ENCODE measurements at regions not wholly inside any gene's neighbourhood (a gene's known extent, or its start where the extent isn't known, plus 50 kb on each side); places are given as distances from the start of the nearest gene placed in this dataset.

DNA sequence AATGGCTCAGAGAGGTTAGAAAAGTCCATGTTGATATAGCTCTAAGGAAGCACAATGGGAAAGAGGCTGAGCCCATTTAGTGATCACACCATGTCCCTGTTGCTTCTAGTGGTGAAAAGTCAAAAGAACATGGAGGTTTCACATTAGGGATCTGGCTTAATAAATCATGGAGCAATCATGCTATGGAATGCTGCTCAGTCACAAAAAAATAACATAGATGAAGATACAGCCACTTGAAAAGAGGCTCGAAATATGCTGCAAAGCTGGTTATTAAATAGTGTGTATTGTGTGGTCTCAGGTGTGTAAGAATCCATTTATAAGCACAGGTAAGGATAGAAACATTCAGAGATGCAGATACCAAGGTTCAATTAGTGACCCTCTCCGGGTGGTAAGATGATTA is 63.6 kb upstream of the CPO start:
- Mint-ChIP-seq H3K27me3 (ENCODE audit: unreplicated experiment) (no peaks in the 10 kb centered on the region), H3K4me3 (ENCODE audit: unreplicated experiment) (no peak overlapping the region), H3K36me3 (ENCODE audit: unreplicated experiment) (no peaks in the 10 kb centered on the region), H3K4me1 (ENCODE audit: low read depth, unreplicated experiment) (peaks cover 2% of the 10 kb centered on the region), H3K9me3 (ENCODE audit: unreplicated experiment) (no peaks in the 10 kb centered on the region), H3K27ac (ENCODE audit: unreplicated experiment) (no peak overlapping the region)
- TF ChIP-seq, protein P1, sequence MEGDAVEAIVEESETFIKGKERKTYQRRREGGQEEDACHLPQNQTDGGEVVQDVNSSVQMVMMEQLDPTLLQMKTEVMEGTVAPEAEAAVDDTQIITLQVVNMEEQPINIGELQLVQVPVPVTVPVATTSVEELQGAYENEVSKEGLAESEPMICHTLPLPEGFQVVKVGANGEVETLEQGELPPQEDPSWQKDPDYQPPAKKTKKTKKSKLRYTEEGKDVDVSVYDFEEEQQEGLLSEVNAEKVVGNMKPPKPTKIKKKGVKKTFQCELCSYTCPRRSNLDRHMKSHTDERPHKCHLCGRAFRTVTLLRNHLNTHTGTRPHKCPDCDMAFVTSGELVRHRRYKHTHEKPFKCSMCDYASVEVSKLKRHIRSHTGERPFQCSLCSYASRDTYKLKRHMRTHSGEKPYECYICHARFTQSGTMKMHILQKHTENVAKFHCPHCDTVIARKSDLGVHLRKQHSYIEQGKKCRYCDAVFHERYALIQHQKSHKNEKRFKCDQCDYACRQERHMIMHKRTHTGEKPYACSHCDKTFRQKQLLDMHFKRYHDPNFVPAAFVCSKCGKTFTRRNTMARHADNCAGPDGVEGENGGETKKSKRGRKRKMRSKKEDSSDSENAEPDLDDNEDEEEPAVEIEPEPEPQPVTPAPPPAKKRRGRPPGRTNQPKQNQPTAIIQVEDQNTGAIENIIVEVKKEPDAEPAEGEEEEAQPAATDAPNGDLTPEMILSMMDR (IDR thresholded peaks at IDR 0.05; ENCODE audit: partially characterized antibody, unreplicated experiment): no peak
- no peak for DNase-seq

DNA sequence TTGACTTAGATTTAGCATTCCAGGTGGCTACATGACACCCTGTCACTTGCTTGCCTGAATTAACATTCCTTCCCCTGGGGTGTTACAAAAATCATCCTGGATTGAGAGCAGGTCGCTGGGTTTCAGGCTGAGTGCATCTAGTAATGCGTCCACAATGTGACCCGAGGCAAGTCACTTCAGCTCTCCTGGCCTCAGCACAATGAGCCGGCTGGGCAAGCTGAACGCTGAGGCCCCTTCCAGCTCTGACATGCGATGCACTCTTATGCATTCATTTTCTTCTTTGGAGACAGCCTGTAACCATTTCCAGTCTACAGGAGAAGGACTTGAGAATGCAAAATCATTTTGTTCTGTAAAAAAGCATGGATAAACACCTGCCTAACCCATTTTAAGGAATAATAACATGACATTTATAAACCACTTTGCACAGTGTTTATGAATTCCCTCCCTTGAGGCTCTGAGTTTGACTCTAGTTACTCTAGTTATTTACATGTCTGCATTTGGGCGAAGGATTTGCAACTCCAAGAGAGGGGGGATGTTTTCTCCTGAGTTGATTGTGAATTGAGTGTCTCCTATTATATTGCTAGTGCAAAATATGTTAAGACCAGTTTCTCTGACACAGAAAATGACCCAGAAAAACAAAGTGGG is 63.0 kb upstream of the CPO start:
- peaks cover 2% of the 10 kb centered on the region for H3K4me1 Mint-ChIP-seq (ENCODE audit: low read depth, unreplicated experiment)
- H3K36me3 Mint-ChIP-seq (ENCODE audit: unreplicated experiment): no peaks in the 10 kb centered on the region
- no peaks in the 10 kb centered on the region for H3K27me3 Mint-ChIP-seq (ENCODE audit: unreplicated experiment)
- H3K27ac Mint-ChIP-seq (ENCODE audit: unreplicated experiment): no peak overlapping the region
- TF ChIP-seq, protein P1 (IDR thresholded peaks at IDR 0.05; ENCODE audit: partially characterized antibody, unreplicated experiment): no peak
- H3K4me3 Mint-ChIP-seq (ENCODE audit: unreplicated experiment): no peak overlapping the region
- DNase-seq: peak; percentile 43
- no peaks in the 10 kb centered on the region for H3K9me3 Mint-ChIP-seq (ENCODE audit: unreplicated experiment)

DNA sequence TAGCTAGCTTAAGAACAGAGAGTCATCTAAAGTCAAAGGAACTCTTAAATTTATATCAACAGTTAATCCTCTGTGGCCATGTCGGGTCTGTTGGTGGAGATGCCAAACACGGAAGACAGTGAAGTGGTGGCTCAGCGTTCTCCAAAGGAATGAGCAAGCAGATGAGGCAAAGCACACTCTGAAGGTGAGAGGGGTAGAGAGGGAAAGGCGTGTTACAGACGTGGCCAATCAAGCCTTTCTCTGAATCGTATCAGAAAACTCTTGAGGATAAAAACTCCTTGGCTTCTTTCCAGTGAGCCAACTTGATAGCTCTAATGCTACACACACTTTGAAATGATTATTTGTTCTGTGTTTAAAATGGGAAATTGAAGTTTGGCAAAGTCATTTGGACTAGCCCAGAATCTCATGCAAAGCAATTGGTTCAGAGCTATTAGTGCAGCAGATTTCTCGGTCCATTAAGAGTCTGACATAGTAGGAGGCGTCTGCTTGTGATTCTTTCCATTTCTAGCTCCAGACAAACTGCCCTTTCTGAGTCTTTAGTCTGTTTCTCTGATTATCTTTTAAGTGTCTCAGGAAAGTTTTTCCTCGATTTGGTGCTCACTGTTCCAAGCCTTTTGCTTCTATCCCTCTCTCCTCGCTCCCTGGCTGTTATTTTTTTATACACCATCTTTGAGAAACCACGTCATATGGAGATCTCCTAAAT is 57.5 kb upstream of the CPO start:
- H3K4me1 Mint-ChIP-seq (ENCODE audit: low read depth, unreplicated experiment): no peaks in the 10 kb centered on the region
- DNase-seq: no peak
- no peaks in the 10 kb centered on the region for H3K27me3 Mint-ChIP-seq (ENCODE audit: unreplicated experiment)
- no peak overlapping the region for H3K4me3 Mint-ChIP-seq (ENCODE audit: unreplicated experiment)
- no peaks in the 10 kb centered on the region for H3K9me3 Mint-ChIP-seq (ENCODE audit: unreplicated experiment)
- TF ChIP-seq, protein P1 (IDR thresholded peaks at IDR 0.05; ENCODE audit: partially characterized antibody, unreplicated experiment): no peak
- no peak overlapping the region for H3K27ac Mint-ChIP-seq (ENCODE audit: unreplicated experiment)
- H3K36me3 Mint-ChIP-seq (ENCODE audit: unreplicated experiment): no peaks in the 10 kb centered on the region

DNA sequence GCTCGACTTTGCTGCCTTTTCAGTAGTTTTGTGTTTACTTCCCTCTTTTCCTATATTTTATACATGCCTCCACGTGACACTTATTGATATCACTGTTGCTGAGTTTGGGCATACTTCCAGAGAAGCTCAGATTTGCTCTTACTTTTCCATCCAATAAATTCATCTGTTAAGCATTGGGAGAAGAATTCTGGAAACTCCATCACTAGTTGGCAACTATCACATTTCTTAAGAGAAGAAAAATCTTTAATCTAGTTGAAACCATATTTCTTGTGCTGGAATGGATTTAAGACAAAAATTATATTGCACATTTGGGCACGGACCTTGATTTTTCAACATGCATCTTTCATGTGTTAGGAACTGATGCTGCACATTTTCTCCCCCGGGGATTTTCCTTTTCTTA is 52.6 kb upstream of the CPO start:
- no peaks in the 10 kb centered on the region for H3K27me3 Mint-ChIP-seq (ENCODE audit: unreplicated experiment)
- TF ChIP-seq, protein P1 (IDR thresholded peaks at IDR 0.05; ENCODE audit: partially characterized antibody, unreplicated experiment): no peak
- H3K36me3 Mint-ChIP-seq (ENCODE audit: unreplicated experiment): no peaks in the 10 kb centered on the region
- H3K4me3 Mint-ChIP-seq (ENCODE audit: unreplicated experiment): no peak overlapping the region
- H3K4me1 Mint-ChIP-seq (ENCODE audit: low read depth, unreplicated experiment): no peaks in the 10 kb centered on the region
- H3K9me3 Mint-ChIP-seq (ENCODE audit: unreplicated experiment): no peaks in the 10 kb centered on the region
- no peak for DNase-seq
- no peak overlapping the region for H3K27ac Mint-ChIP-seq (ENCODE audit: unreplicated experiment)

GRCh38 chr2:206887745-206888144 is 51.6 kb upstream of the CPO start:
- no peak overlapping the region for H3K27ac Mint-ChIP-seq (ENCODE audit: unreplicated experiment)
- H3K36me3 Mint-ChIP-seq (ENCODE audit: unreplicated experiment): no peaks in the 10 kb centered on the region
- no peaks in the 10 kb centered on the region for H3K4me1 Mint-ChIP-seq (ENCODE audit: low read depth, unreplicated experiment)
- no peaks in the 10 kb centered on the region for H3K27me3 Mint-ChIP-seq (ENCODE audit: unreplicated experiment)
- H3K9me3 Mint-ChIP-seq (ENCODE audit: unreplicated experiment): no peaks in the 10 kb centered on the region
- TF ChIP-seq, protein P1 (IDR thresholded peaks at IDR 0.05; ENCODE audit: partially characterized antibody, unreplicated experiment): no peak
- H3K4me3 Mint-ChIP-seq (ENCODE audit: unreplicated experiment): no peak overlapping the region
- no peak for DNase-seq

Data from glutamatergic neuron (in vitro differentiated cells).